Stimulated activated naive B cell treated with anti-CD40 and anti-IgM and Interleukin-4, amounts not matched to agents 10 μg/mL and 1 μg/mL and 100 μg/mL, for 72 hours (primary cell): ENCODE measurements at regions not wholly inside any gene's neighbourhood (a gene's known extent, or its start where the extent isn't known, plus 50 kb on each side); places are given as distances from the start of the nearest gene placed in this dataset.
"Not testable (repeated sequence)": the region's sequence is repeated elsewhere in the genome, so short reads cannot be mapped to it uniquely, and the experiment has no call there.

Experiments used
- ATAC-seq, 2 donors: fragments of 150-1000 bp; cut with Tn5 transposase; replicated peaks; 2 replicates each; pipeline ENCODE4 v1.10.0; 2021; ENCODE audit warnings: moderate library complexity in 1 of 2
- DNase-seq: peaks from one replicate; pipeline ENCODE4 v3.0.0; 2021
- H3K27ac Mint-ChIP-seq: one replicate; pipeline ENCODE4 v1.8.0; 2022; ENCODE audit warnings: mild to moderate bottlenecking, mixed read lengths
- H3K27me3 Mint-ChIP-seq, 2 donors: one replicate each; pipeline ENCODE4 v1.8.0; 2022; ENCODE audit warnings: mixed read lengths in 2 of 2
- H3K36me3 Mint-ChIP-seq, 2 donors: one replicate each; pipeline ENCODE4 v1.8.0; 2022; ENCODE audit warnings: mixed read lengths in 2 of 2, mild to moderate bottlenecking in 1 of 2
- H3K4me1 Mint-ChIP-seq, 2 donors: one replicate each; pipeline ENCODE4 v1.8.0; 2022; ENCODE audit warnings: mixed read lengths in 2 of 2, mild to moderate bottlenecking in 1 of 2
- H3K4me3 Mint-ChIP-seq, 2 donors: one replicate each; pipeline ENCODE4 v1.8.0; 2022; ENCODE audit warnings: mild to moderate bottlenecking in 2 of 2, mixed read lengths in 2 of 2, moderate library complexity in 1 of 2
- H3K9me3 Mint-ChIP-seq, 2 donors: one replicate each; pipeline ENCODE4 v1.8.0; 2022; ENCODE audit warnings: mixed read lengths in 2 of 2, mild to moderate bottlenecking in 1 of 2

DNA sequence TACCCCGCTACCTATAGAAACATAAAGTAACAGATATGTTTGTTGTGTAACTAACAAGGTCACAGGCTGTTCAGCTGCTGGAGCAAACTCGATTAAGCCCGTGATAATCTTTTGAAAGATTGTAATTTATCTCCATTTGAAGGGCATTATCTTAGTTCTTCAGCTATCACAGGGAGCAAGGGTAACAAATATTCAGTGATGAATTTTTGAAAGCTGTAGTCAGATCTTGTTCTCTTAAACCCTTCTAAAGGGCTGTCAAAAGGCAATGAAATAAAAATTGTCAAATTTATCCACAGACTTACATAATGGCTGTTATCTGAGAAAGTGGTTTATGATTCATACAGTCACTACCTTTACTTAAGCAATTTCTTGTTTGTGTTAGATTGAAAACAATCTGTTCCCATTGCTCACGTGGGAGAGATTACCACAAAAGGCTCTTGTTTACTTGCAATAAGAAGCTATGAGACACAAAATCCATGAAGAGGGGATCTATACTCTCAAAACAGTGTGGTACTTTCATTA, 78.3 kb upstream of the ZNF608 start:
- Mint-ChIP-seq H3K4me3 (no peak overlapping the region), H3K27ac (no peak overlapping the region), H3K4me1 (peaks cover 12 to 24% of the 10 kb centered on the region in 2 donors), H3K36me3 (peaks cover 0 to 2% of the 10 kb centered on the region in 2 donors), H3K9me3 (no peaks in the 10 kb centered on the region), H3K27me3 (peaks cover 0 to 4% of the 10 kb centered on the region in 2 donors)
- no peak for ATAC-seq
- DNase-seq, result no peak

GRCh38 chr5:124825250-124825982, 79.0 kb upstream of the ZNF608 start:
- ATAC-seq (peak; percentile 98 to 99), DNase-seq (peak; percentile 27)
- peaks cover 12 to 24% of the 10 kb centered on the region in 2 donors for H3K4me1 Mint-ChIP-seq
- no peaks in the 10 kb centered on the region for H3K9me3 Mint-ChIP-seq
- peak overlapping the region; percentile 77 for H3K27ac Mint-ChIP-seq
- H3K4me3 Mint-ChIP-seq, result peak overlapping the region in 1 of 2 donors; percentile 26
- H3K36me3 Mint-ChIP-seq, result peaks cover 0 to under 1% of the 10 kb centered on the region in 2 donors
- H3K27me3 Mint-ChIP-seq, result peaks cover 0 to 4% of the 10 kb centered on the region in 2 donors

DNA sequence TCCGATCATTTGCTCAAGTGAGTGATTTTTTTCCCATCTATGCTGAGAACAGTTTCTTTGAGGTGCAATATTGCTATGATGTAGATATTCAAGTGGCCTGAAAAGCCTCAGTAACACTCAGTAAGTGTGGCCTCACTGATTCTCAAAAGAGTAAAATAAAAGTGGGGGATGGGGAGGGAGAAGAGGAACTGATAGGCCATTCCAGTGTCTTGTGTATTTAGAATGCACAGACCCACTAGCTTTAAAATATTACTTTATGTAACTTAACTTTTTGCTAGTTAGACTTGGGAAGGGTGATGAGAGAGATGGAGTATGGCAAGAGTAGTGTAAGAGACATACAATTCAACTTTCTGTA, 79.5 kb upstream of the ZNF608 start:
- Mint-ChIP-seq H3K4me3 (no peak overlapping the region), H3K4me1 (peaks cover 12 to 24% of the 10 kb centered on the region in 2 donors), H3K9me3 (no peaks in the 10 kb centered on the region), H3K27me3 (peaks cover 0 to 4% of the 10 kb centered on the region in 2 donors), H3K36me3 (no peaks in the 10 kb centered on the region), H3K27ac (peak overlapping the region; percentile 77)
- DNase-seq (no peak), ATAC-seq (peak; percentile 46 to 63)

- DNase-seq, result no peak
- Mint-ChIP-seq H3K27ac (no peak overlapping the region), H3K27me3 (no peaks in the 10 kb centered on the region), H3K4me3 (no peak overlapping the region), H3K9me3 (peaks cover 0 to 2% of the 10 kb centered on the region in 2 donors), H3K36me3 (peaks cover 0 to 3% of the 10 kb centered on the region in 2 donors), H3K4me1 (peaks cover 18 to 36% of the 10 kb centered on the region in 2 donors)
- ATAC-seq, result no peak
Observed at GRCh38 chr5:124828731-124829234, 82.3 kb upstream of the ZNF608 start.

DNA sequence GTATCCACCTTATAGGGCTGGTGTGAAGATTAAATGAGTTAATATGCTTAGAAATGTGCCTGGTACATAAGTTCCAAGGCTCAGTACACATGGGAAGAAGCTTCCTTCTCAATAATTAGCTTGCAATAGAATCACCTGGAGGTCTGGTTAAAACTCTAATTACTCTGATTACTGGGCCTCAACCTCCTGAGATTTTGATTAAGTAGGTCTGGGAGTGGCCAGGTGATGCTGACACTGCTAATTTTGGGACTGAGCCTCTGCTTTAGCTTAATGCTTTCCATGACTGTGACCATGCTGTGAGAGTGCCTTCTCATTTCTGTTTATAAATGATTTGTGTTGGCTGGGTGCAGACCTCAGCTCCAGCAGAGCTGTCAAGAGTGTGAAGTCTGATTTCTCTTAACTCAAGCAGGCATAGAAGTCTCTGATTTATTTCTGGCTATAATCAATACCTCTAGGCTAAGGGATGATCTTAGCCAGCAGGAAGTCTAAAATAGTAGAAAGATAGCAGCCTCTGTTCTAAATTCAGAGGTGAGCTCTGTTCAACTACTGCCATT, 85.3 kb upstream of the ZNF608 start:
- peaks cover 3 to 5% of the 10 kb centered on the region in 2 donors for H3K36me3 Mint-ChIP-seq
- no peak overlapping the region for H3K4me3 Mint-ChIP-seq
- no peaks in the 10 kb centered on the region for H3K27me3 Mint-ChIP-seq
- H3K9me3 Mint-ChIP-seq, result peaks cover 4 to 6% of the 10 kb centered on the region in 2 donors
- peaks cover 6 to 20% of the 10 kb centered on the region in 2 donors for H3K4me1 Mint-ChIP-seq
- H3K27ac Mint-ChIP-seq, result no peak overlapping the region
- no peak for ATAC-seq
- no peak for DNase-seq

- no peak for DNase-seq
Observed at GRCh38 chr5:124832510-124832909, 86.1 kb upstream of the ZNF608 start.

DNA sequence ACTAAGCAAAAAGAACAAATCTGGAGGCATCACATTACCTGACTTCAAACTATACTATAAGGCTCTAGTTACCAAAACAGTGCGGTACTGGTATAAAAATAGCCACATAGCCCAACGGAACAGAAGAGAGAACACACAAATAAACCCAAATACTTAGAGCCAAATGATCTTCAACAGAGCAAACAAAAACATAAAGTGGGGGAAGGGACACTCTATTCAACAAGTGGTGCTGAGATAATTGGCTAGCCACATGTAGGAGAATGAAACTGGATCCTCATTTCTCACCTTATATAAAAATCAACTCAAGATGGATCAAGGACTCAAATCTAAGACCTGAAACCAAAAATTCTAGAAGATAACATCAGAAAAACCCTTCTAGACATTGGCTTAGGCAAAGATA, 89.9 kb upstream of the ZNF608 start:
- DNase-seq, H3K9me3 Mint-ChIP-seq, H3K4me3 Mint-ChIP-seq, H3K4me1 Mint-ChIP-seq, ATAC-seq, H3K27ac Mint-ChIP-seq, H3K27me3 Mint-ChIP-seq, H3K36me3 Mint-ChIP-seq: not testable (repeated sequence)

More at GRCh38 chr5:124832510-124832909, 86.1 kb upstream of the ZNF608 start:
- peaks cover 6 to 20% of the 10 kb centered on the region in 2 donors for H3K4me1 Mint-ChIP-seq
- H3K9me3 Mint-ChIP-seq, result peaks cover 4 to 7% of the 10 kb centered on the region in 2 donors
- peaks cover 3 to 5% of the 10 kb centered on the region in 2 donors for H3K36me3 Mint-ChIP-seq
- H3K27me3 Mint-ChIP-seq, result no peaks in the 10 kb centered on the region
- H3K27ac Mint-ChIP-seq, result no peak overlapping the region
- H3K4me3 Mint-ChIP-seq, result no peak overlapping the region
- ATAC-seq, result no peak

- Mint-ChIP-seq H3K36me3 (peaks cover 2 to 3% of the 10 kb centered on the region in 2 donors), H3K4me1 (no peaks in the 10 kb centered on the region), H3K27ac (no peak overlapping the region), H3K27me3 (no peaks in the 10 kb centered on the region), H3K9me3 (peaks cover 2 to 7% of the 10 kb centered on the region in 2 donors), H3K4me3 (no peak overlapping the region)
- ATAC-seq, result no peak
- DNase-seq, result no peak
Observed at GRCh38 chr5:124839371-124839998, 93.0 kb upstream of the ZNF608 start.

DNA sequence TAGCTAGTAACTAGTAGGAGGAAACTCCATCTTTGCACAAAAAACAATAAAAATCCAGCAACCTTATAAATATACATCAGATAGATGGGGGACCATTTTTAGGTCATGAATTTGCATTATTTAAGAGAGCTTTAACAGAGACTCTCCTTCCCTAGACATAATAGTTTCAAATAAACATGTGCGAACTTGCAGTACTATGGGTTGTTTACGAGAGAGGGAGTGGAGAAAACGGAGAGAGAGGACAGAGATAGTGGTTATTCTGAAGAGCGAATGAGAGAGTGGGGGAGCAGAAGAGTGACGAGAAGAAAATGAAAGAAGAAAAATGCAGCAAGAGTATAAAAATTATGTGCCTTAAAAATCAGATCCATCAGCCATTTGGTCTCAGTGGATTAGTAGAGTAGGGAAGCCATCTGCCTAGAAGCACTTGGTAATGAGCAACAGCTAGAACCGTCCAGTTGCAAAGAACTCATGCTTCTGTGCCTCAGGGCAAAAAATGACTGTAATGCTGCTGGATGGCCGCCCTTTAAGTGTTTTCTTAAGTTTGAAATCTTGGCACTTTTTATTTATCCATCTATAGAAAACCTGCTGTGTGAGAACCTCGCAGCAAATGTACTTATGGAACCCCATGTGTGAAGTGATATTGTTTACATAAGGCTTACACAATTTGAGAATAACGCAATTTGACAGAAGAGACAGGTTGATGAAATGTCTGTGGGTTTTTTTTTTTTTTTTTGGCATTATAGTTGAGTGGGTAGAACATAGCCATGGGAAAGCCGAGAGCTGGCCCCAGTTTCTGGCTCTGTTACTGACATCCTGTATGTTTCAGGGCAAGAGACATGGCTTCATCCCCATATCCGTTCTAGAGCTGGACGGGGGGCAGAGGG, 95.6 kb upstream of the ZNF608 start:
- Mint-ChIP-seq H3K4me3 (no peak overlapping the region), H3K36me3 (no peaks in the 10 kb centered on the region), H3K4me1 (no peaks in the 10 kb centered on the region), H3K27me3 (no peaks in the 10 kb centered on the region), H3K9me3 (no peaks in the 10 kb centered on the region), H3K27ac (no peak overlapping the region)
- DNase-seq (no peak), ATAC-seq (no peak)

- DNase-seq (no peak), ATAC-seq (no peak)
- no peak overlapping the region for H3K4me3 Mint-ChIP-seq
- H3K27ac Mint-ChIP-seq, result no peak overlapping the region
- no peaks in the 10 kb centered on the region for H3K27me3 Mint-ChIP-seq
- H3K4me1 Mint-ChIP-seq, result no peaks in the 10 kb centered on the region
- H3K36me3 Mint-ChIP-seq, result no peaks in the 10 kb centered on the region
- no peaks in the 10 kb centered on the region for H3K9me3 Mint-ChIP-seq
Observed at GRCh38 chr5:124842725-124843595, 96.5 kb upstream of the ZNF608 start.

GRCh38 chr5:124843596-124843899, 97.1 kb upstream of the ZNF608 start:
- H3K27me3 Mint-ChIP-seq, result no peaks in the 10 kb centered on the region
- peaks cover 0 to 5% of the 10 kb centered on the region in 2 donors for H3K4me1 Mint-ChIP-seq

DNA sequence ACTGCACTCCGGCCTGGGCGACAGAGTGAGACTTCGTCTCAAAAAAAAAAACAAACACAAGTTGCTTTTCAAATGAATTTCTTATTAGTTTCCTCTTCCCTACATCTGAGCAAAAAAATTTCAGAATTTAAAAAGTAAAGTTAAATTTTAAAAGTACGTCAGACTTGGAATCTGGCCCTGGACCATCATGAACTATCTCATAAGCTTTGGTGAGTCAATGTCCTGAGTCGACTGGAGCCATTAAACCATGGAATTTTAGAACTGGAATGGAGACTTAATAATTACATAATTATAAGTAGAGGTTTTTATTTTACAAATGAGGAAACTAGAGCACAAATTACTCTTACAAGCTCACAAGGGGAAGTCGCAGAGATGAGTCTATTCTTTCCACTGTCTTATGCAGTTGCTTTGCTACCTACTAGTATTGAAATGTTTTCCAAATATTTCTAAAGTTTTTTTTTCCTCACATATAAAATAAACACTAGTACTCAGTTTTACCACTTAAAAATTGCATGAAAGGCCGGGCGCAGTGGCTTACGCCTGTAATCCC, 98.0 kb upstream of the ZNF608 start:
- Mint-ChIP-seq H3K27me3 (no peaks in the 10 kb centered on the region), H3K9me3 (no peaks in the 10 kb centered on the region), H3K27ac (no peak overlapping the region), H3K4me3 (no peak overlapping the region), H3K36me3 (no peaks in the 10 kb centered on the region), H3K4me1 (peaks cover 3 to 14% of the 10 kb centered on the region in 2 donors)
- no peak for ATAC-seq
- DNase-seq, result no peak

More at GRCh38 chr5:124843596-124843899, 97.1 kb upstream of the ZNF608 start:
- no peaks in the 10 kb centered on the region for H3K9me3 Mint-ChIP-seq
- no peak overlapping the region for H3K27ac Mint-ChIP-seq
- H3K4me3 Mint-ChIP-seq, result no peak overlapping the region
- DNase-seq (no peak), ATAC-seq (no peak)
- no peaks in the 10 kb centered on the region for H3K36me3 Mint-ChIP-seq

DNA sequence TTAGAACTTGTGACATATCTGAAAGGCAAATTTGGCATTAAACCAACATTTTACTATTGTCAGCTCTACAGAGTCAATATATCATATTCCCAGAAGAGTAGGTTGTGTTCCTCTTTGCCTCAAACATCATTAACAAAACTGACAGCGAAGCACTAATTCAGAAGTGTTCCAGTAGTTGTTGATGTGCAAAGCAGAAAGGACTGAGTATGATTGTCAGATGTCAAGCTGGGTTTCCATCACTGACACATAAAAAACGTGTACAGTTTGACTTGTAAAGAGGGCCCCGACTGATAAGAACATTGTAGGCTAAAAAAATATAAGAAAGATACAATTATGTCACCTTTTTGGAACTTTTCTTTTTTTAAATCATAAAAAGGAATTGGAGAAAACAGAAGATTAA, 101.5 kb upstream of the ZNF608 start:
- Mint-ChIP-seq H3K4me3 (no peak overlapping the region), H3K9me3 (peaks cover 2 to 4% of the 10 kb centered on the region in 2 donors), H3K27me3 (no peaks in the 10 kb centered on the region), H3K27ac (no peak overlapping the region), H3K4me1 (peaks cover 5 to 27% of the 10 kb centered on the region in 2 donors), H3K36me3 (no peaks in the 10 kb centered on the region)
- no peak for DNase-seq
- ATAC-seq, result no peak
